Ovary (tissue), 7 donors: ENCODE measurements at regions not wholly inside any gene's neighbourhood (a gene's known extent, or its start where the extent isn't known, plus 50 kb on each side); places are given as distances from the start of the nearest gene placed in this dataset.

ENCODE experiments used
- DNase-seq, 5 donors: peaks; one replicate each; pipeline ENCODE4 v3.0.0-alpha.2; 2019 to 2020
- H3K27ac ChIP-seq, 2 donors: fragments of 200-600 bp; one replicate each; pipeline versions ENCODE4 v1.5.1 to v1.8.0; 2019 to 2022
- H3K27me3 ChIP-seq: fragments of 200-600 bp; one replicate; pipeline ENCODE4 v1.8.0; 2022
- H3K36me3 ChIP-seq: fragments of 200-600 bp; sonication (generic); one replicate; pipeline ENCODE4 v1.5.1; 2019
- H3K4me1 ChIP-seq: one replicate; pipeline ENCODE4 v1.8.1; 2013; ENCODE audit warnings: mild to moderate bottlenecking, moderate library complexity; ENCODE audit not compliant: insufficient read depth
- H3K4me3 ChIP-seq: fragments of 200-600 bp; sonication (generic); one replicate; pipeline ENCODE4 v1.5.1; 2017
- H3K9me3 ChIP-seq, 2 donors: fragments of 200-600 bp in 1 of 2; sonication (generic) in 1 of 2; one replicate each; pipeline versions ENCODE4 v1.5.1 to v1.8.1; 2013 to 2019; ENCODE audit warnings: mild to moderate bottlenecking in 1 of 2, moderate library complexity in 1 of 2
- EP300 ChIP-seq: sonication (generic); formaldehyde crosslinking; IDR thresholded peaks from one replicate; pipeline ENCODE4 v1.6.1; 2017; ENCODE audit warnings: antibody characterized with exemption
- POLR2A ChIP-seq: fragments of 450-650 bp; IDR thresholded peaks from one replicate; pipeline ENCODE4 v1.6.1; 2017; ENCODE audit warnings: antibody characterized with exemption, mild to moderate bottlenecking, moderate library complexity
- WGBS, 3 donors: extraction: QIAGEN DNeasy Blood & Tissue Kit in 1 of 3; methylation state at CpG; one replicate each; pipeline versions ENCODE4 v1.1.5 to v1.1.7; 2013 to 2017; 5-methylcytosine and 5-hydroxymethylcytosine counted together
- intact Hi-C, 4 donors: fragments of 100-400 bp; cut with DNase I; formaldehyde crosslinking; loops; one replicate each; pipeline versions ENCODE4 v1.11.0 to v1.15.1; 2022 to 2023
- TF ChIP-seq, protein P1 (sequence below), 3 donors: fragments of 450-650 bp in 2 of 3; fragments of 200-600 bp in 1 of 3; IDR thresholded peaks; one replicate each; pipeline versions ENCODE4 v1.5.1 to v1.8.0; 2016 to 2022; ENCODE audit warnings: antibody characterized with exemption in 3 of 3, mild to moderate bottlenecking in 1 of 3
- donor health status: DM: no; HTN: no; CAD: no; lungs with moderate emphysema.
- donor health status: DM: no; HTN: no; CAD: no.
- donor health status: Bipolar disorder and iron deficiency.
- donor health status: DM: no; HTN: no; CAD: no.
- donor health status: DM: yes; HTN: yes; CAD: no.

DNA sequence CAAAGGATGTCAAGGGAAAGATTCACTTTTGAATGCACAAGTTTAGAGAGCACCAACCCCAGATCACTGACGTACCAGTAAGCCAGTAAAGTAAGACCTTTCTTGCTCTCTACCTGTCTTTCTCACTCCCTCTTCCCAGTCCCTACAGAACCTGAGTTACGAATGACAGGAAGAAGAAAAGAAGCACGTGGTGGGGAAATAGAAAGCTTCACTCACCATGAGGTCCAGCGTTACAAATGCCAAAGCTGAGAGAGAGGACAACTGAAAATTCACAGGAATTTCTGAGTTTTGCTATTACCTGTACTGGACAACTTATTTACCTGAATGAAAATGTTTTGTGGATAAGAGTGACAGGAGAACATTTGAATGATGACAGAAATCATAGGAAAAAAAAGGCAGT lies 133.2 kb upstream of the GBE1 start:
- no peak overlapping the region for H3K27ac ChIP-seq
- TF ChIP-seq, protein P1, sequence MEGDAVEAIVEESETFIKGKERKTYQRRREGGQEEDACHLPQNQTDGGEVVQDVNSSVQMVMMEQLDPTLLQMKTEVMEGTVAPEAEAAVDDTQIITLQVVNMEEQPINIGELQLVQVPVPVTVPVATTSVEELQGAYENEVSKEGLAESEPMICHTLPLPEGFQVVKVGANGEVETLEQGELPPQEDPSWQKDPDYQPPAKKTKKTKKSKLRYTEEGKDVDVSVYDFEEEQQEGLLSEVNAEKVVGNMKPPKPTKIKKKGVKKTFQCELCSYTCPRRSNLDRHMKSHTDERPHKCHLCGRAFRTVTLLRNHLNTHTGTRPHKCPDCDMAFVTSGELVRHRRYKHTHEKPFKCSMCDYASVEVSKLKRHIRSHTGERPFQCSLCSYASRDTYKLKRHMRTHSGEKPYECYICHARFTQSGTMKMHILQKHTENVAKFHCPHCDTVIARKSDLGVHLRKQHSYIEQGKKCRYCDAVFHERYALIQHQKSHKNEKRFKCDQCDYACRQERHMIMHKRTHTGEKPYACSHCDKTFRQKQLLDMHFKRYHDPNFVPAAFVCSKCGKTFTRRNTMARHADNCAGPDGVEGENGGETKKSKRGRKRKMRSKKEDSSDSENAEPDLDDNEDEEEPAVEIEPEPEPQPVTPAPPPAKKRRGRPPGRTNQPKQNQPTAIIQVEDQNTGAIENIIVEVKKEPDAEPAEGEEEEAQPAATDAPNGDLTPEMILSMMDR (IDR thresholded peaks at IDR 0.05) = no peak
- no peak for TF ChIP-seq EP300
- no peak for TF ChIP-seq POLR2A
- no peaks in the 10 kb centered on the region for H3K27me3 ChIP-seq
- WGBS, 3 donors = 78 to 82% (median 78%) methylated on average over 4 of the region's 4 CpGs
- intact Hi-C loops = no loop called here
- H3K4me1 ChIP-seq = no peaks in the 10 kb centered on the region
- H3K36me3 ChIP-seq = no peaks in the 10 kb centered on the region
- no peak for DNase-seq
- H3K4me3 ChIP-seq = no peak overlapping the region
- H3K9me3 ChIP-seq = no peaks in the 10 kb centered on the region

DNA sequence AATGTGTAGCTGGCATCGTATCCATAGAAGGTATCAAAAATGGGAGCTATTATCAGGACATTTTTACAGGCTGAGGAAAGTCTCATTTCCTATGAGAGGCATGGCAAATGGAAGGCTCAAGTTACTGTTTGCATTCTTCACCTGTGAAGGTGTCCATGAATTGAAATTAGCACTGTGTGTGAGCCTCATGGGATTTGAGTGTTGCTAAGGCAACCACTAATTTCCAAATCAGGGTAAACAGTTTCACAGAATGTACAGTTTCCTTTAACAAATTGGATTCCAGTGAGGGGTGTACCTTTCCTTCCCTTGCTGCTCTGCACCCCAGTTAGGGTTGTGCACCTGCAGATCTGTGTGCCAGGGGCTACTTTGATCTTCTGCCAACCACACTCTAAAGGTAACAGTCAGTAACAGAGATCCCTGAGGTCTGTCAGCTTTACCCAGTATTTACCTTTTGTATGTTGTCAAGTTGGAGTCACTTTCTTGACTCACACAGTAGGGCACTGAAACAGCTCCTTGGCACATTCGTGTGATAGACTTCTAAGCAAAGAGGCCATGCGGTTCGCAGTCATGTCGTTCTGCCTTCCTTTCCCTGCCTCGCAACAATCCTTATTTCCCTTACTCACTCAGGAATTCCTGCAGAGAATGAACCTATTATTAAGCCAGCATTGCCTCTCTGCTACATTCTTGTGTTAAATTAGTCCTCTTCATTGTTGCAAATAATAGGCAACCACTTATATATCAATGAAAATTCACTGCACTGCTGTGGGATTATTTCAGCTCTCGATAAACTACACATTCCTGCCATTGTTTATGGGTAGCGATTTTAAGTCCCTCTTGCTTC lies 129.8 kb upstream of the GBE1 start:
- WGBS, 3 donors = 91 to 93% (median 93%) methylated on average over 8 of the region's 8 CpGs
- H3K4me3 ChIP-seq = no peak overlapping the region
- no peak for TF ChIP-seq EP300
- no peak overlapping the region for H3K27ac ChIP-seq
- DNase-seq = no peak
- intact Hi-C loops = no loop called here
- H3K4me1 ChIP-seq = no peaks in the 10 kb centered on the region
- H3K36me3 ChIP-seq = no peaks in the 10 kb centered on the region
- H3K9me3 ChIP-seq = no peaks in the 10 kb centered on the region
- H3K27me3 ChIP-seq = no peaks in the 10 kb centered on the region

DNA sequence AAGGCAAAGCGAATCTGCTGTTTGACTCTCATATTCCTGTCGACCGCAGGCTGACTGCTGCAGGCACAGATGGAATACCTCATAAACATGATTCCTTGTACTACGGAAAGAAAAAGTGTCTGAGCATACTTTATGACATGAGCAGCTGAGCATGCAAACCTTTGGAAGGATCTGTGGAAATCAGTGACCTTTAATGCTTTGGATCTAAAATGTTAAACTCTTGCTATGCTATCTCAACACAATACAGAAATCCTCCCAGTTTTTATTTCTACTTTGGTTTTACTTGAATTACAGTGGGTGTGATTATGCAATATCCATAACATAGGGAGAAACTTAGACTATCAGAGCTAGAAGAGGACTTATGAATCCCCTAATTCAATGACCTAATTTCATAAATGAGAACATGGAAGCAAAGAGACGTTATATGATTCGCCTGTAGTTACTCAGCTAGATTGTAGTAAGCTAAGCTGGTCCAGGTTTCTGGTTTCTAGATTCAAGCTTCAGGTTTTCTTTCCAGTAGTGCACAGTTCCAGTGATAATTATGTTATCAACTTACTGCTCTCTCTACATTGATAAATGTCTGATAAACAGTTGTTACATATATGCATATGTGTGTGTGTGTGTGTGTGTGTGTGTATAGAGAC lies 127.6 kb upstream of the GBE1 start:
- Histone ChIP-seq H3K27ac (no peak overlapping the region), H3K9me3 (no peaks in the 10 kb centered on the region), H3K27me3 (no peaks in the 10 kb centered on the region), H3K36me3 (no peaks in the 10 kb centered on the region), H3K4me3 (no peak overlapping the region), H3K4me1 (no peaks in the 10 kb centered on the region)
- 13 to 23% (median 17%) methylated on average over 6 of the region's 6 CpGs for WGBS, 3 donors
- no peak for DNase-seq
- intact Hi-C loops = no loop called here
- TF ChIP-seq, protein P1 (IDR thresholded peaks at IDR 0.05) = no peak
- TF ChIP-seq EP300 (no peak), POLR2A (no peak)

DNA sequence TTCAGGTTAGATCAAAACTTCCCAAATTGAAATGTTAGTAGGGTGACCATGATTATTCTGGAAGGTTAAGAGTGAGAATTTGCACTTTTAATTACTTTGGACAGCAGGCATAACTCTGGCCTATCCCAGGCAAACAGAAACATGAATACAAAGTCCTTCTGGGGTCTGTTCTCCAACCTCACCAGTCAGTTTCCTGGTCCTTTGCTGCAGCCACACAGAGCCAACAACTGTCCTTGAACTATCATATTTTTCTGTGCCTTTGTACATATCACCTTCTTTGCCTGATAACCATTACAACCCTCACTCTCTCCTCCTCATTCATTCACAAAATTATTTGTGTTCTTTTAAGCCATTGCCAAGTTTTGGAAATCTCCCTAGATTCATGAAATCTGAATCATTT lies 126.0 kb upstream of the GBE1 start:
- TF ChIP-seq EP300 (no peak), POLR2A (no peak)
- TF ChIP-seq, protein P1 (IDR thresholded peaks at IDR 0.05) = no peak
- Histone ChIP-seq H3K4me1 (no peaks in the 10 kb centered on the region), H3K4me3 (no peak overlapping the region), H3K9me3 (no peaks in the 10 kb centered on the region), H3K36me3 (no peaks in the 10 kb centered on the region), H3K27ac (no peak overlapping the region), H3K27me3 (no peaks in the 10 kb centered on the region)
- intact Hi-C loops = no loop called here
- no peak for DNase-seq

DNA sequence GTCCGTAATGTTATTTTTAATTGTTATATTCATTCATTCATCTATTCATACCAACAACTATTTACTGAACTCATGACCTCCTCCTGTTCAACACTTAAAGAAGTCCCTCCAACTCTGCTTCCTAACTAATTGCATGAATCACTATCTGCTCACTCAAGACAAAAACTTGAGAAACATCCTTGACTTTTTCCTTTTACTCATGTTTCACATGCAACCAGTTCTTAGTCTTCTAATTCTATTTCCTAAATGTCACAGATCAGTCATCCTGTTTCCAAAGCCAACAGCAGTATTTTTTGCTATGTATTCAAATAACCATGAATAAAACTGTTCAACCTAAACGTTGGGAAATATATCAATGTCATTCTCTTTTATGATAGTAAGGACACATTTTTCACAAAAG lies 124.6 kb upstream of the GBE1 start:
- no peak overlapping the region for H3K27ac ChIP-seq
- no peaks in the 10 kb centered on the region for H3K4me1 ChIP-seq
- intact Hi-C loops = no loop called here
- no peak overlapping the region for H3K4me3 ChIP-seq
- WGBS, 3 donors = 33 to 52% (median 45%) methylated on average over 2 of the region's 2 CpGs
- H3K27me3 ChIP-seq = no peaks in the 10 kb centered on the region
- no peak for DNase-seq
- TF ChIP-seq, protein P1 (IDR thresholded peaks at IDR 0.05) = no peak
- TF ChIP-seq POLR2A (no peak), EP300 (no peak)
- H3K36me3 ChIP-seq = no peaks in the 10 kb centered on the region
- no peaks in the 10 kb centered on the region for H3K9me3 ChIP-seq
